ACHN (cell line): ENCODE measurements at regions not wholly inside any gene's neighbourhood (a gene's known extent, or its start where the extent isn't known, plus 50 kb on each side); places are given as distances from the start of the nearest gene placed in this dataset.
"Not testable (repeated sequence)": the region's sequence is repeated elsewhere in the genome, so short reads cannot be mapped to it uniquely, and the experiment has no call there.

Experiments
- DNase-seq: peaks from one replicate; pipeline ENCODE4 v3.0.0-alpha.2; 2015
- in situ Hi-C: cut with HindIII; loops from 2 replicates; pipeline ENCODE4 v1.10.0; 2017; ENCODE audit warnings: low sequenced_read_pairs, low pct_ligation_motif_present, low pct_unique_long_range_greater_than_20kb

- no peak for DNase-seq
- in situ Hi-C loops: no loop called here
Observed at GRCh38 chr19:37303591-37304171, 67.2 kb upstream of the ZNF527 start.

- in situ Hi-C loops: no loop called here
- DNase-seq: no peak
Observed at GRCh38 chr19:37304190-37304883, 66.6 kb upstream of the ZNF527 start.

GRCh38 chr19:37304884-37305255 is 66.0 kb upstream of the ZNF527 start:
- in situ Hi-C loops: no loop called here

DNA sequence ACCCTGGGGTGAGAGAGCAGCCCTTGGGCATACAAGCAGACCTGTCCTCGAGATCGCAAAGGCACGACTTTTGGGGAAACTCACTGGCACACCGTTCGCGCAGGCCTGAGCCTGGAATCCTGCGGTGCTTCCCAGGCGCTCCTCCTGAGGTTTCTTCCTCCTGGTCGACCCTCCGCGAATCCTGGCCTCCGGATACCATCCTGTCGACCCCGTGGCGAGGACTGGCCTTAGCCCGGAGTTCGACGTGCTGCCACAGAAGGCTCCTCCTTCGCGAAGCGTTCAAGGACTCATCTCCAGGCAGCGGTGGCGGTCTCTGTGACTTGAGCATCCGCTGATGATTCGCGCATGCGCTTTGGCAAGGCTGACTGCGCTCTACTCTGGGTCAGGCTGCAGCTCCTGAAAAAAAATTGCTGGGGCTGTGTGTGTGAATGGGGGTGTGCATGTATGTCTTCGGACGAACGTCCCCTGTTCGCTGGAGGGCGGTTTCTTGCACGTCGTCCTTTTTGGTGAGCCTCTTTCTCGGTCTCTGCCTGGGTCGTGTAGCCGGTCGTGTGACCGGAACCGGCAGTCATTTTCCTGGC is 64.4 kb upstream of the ZNF527 start:
- in situ Hi-C loops: no loop called here
- no peak for DNase-seq

More at GRCh38 chr19:37304884-37305255, 66.0 kb upstream of the ZNF527 start:
- no peak for DNase-seq

- DNase-seq: no peak
- in situ Hi-C loops: no loop called here
Observed at GRCh38 chr19:37309834-37310575, 60.9 kb upstream of the ZNF527 start.

DNA sequence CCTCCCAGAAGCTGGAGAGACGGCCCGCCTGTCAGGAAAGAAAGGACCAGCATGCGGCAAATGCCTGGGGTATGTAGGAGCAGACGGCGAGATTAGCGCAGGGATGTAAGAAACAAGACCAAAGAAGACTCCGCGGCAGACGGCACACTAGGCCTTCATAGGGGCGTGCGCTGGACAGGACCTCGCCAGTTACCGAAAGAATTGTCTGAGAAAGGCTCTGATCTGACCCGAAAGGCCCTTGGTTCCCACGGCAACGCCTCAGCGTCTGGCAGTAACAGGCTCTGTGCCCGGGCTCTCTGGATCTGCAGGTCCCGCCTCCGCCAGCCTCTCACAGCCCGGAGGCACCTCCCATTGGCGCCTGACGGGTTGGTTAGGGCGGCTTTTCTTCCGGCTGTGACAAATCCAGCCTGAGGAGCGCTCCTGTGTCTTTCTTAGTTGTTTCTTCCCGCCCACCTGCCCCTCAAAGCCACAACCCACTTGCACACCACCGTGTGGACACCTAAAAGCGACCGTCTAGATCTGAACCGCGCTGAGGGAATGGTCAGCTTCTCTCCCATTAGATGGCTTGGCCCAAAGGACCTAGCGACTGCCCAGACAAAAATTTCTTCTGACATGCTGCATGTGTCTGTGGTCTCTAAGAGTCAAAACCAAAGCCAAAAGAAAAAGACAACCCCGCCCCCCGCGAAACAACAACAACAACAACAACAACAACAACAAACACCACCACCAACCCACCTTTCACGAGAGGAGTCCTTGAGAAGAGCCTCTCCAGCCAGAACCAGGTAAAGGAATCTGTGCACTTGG is 58.2 kb upstream of the ZNF527 start:
- in situ Hi-C loops, DNase-seq: not testable (repeated sequence)

DNA sequence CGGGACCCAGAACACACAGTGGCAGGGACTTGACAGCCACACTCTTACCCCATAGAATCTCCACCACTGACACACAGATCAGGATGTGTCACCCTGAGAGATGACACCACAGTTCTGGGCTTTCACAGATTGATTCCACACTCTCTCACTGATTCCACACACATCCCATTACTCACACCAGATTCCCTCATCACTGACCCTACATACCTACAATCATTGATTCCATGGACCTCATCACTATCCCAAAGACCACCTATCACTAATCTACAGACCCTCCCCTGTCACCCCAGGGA is 57.6 kb upstream of the ZNF527 start:
- DNase-seq: no peak
- in situ Hi-C loops: no loop called here

GRCh38 chr19:37317403-37318209 is 53.3 kb upstream of the ZNF527 start:
- DNase-seq: peak; percentile 96
- in situ Hi-C loops: no loop called here

DNA sequence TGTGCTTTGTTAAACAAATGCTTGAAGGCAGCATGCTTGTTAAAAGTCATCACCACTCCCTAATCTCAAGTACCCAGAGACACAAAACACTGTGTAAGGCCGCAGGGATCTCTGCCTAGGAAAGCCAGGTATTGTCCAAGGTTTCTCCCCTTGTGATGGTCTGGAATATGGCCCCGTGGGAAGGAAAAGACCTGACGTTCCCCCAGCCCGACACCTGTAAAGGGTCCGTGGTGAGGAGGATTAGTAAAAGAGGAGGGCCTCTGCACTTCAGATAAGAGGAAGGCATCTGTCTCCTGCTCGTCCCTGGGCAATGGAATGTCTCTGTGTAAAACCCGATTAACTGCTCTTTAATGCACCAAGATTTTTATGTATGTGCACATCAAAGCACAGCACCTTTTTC is 49.9 kb upstream of the ZNF527 start:
- DNase-seq, in situ Hi-C loops: not testable (repeated sequence)
